Stomach (tissue), 4 donors: ENCODE measurements at regions not wholly inside any gene's neighbourhood (a gene's known extent, or its start where the extent isn't known, plus 50 kb on each side); places are given as distances from the start of the nearest gene placed in this dataset.

Experiments used
- EP300 ChIP-seq: sonication (generic); formaldehyde crosslinking; IDR thresholded peaks from one replicate; pipeline ENCODE4 v1.6.1; 2017; ENCODE audit warnings: antibody characterized with exemption
- POLR2A ChIP-seq, 4 donors: fragments of 450-650 bp; IDR thresholded peaks; one replicate each; pipeline ENCODE4 v1.6.1; 2016; ENCODE audit warnings: antibody characterized with exemption in 4 of 4, control low read depth in 2 of 4, mild to moderate bottlenecking in 1 of 4, moderate library complexity in 1 of 4
- POLR2AphosphoS5 ChIP-seq, 3 donors: sonication (generic); formaldehyde crosslinking; IDR thresholded peaks; one replicate each; pipeline ENCODE4 v1.6.1; 2016; ENCODE audit warnings: antibody characterized with exemption in 3 of 3
- TF ChIP-seq, protein P1 (sequence below), 7 experiments: fragments of 450-650 bp in 4 of 7; fragments of 200-600 bp in 3 of 7; sonication (generic) in 3 of 7; IDR thresholded peaks; one replicate each; pipeline ENCODE4 v1.5.1; 2016 to 2019; ENCODE audit warnings: antibody characterized with exemption in 7 of 7, control low read depth in 2 of 7, mild to moderate bottlenecking in 1 of 7

- no peak for TF ChIP-seq POLR2A (IDR thresholded peaks at IDR 0.05)
- TF ChIP-seq, protein P1, sequence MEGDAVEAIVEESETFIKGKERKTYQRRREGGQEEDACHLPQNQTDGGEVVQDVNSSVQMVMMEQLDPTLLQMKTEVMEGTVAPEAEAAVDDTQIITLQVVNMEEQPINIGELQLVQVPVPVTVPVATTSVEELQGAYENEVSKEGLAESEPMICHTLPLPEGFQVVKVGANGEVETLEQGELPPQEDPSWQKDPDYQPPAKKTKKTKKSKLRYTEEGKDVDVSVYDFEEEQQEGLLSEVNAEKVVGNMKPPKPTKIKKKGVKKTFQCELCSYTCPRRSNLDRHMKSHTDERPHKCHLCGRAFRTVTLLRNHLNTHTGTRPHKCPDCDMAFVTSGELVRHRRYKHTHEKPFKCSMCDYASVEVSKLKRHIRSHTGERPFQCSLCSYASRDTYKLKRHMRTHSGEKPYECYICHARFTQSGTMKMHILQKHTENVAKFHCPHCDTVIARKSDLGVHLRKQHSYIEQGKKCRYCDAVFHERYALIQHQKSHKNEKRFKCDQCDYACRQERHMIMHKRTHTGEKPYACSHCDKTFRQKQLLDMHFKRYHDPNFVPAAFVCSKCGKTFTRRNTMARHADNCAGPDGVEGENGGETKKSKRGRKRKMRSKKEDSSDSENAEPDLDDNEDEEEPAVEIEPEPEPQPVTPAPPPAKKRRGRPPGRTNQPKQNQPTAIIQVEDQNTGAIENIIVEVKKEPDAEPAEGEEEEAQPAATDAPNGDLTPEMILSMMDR (IDR thresholded peaks at IDR 0.05) = no peak
- no peak for TF ChIP-seq EP300
- TF ChIP-seq POLR2AphosphoS5 (IDR thresholded peaks at IDR 0.05) = no peak
Observed at GRCh38 chr7:45325378-45325777, 167.8 kb downstream of the RAMP3 start.
